Lower lobe of right lung (tissue), 2 donors: ENCODE measurements at regions not wholly inside any gene's neighbourhood (a gene's known extent, or its start where the extent isn't known, plus 50 kb on each side); places are given as distances from the start of the nearest gene placed in this dataset.
"Not testable (repeated sequence)": the region's sequence is repeated elsewhere in the genome, so short reads cannot be mapped to it uniquely, and the experiment has no call there.

ENCODE experiments used
- ATAC-seq, 2 donors: fragments of 200-7000 bp; cut with Tn5 transposase; one replicate each; pipeline ENCODE4 v1.9.1; 2020 to 2022; ENCODE audit warnings: mild to moderate bottlenecking in 2 of 2, moderate library complexity in 2 of 2
- DNase-seq: peaks from one replicate; pipeline ENCODE4 v3.0.0-alpha.2; 2020
- H3K27ac ChIP-seq: fragments of 200-600 bp; one replicate; pipeline ENCODE4 v1.8.0; 2022
- H3K27me3 ChIP-seq: fragments of 200-600 bp; one replicate; pipeline ENCODE4 v1.8.0; 2022; ENCODE audit warnings: low read depth
- H3K36me3 ChIP-seq: fragments of 200-600 bp; one replicate; pipeline ENCODE4 v1.8.0; 2022; ENCODE audit warnings: mild to moderate bottlenecking
- H3K4me1 ChIP-seq: fragments of 200-600 bp; one replicate; pipeline ENCODE4 v1.8.0; 2022
- H3K4me3 ChIP-seq: fragments of 200-600 bp; one replicate; pipeline ENCODE4 v1.8.0; 2022; ENCODE audit warnings: mild to moderate bottlenecking
- H3K9me3 ChIP-seq: fragments of 200-600 bp; one replicate; pipeline ENCODE4 v1.8.0; 2022
- intact Hi-C: fragments of 100-400 bp; cut with DNase I; formaldehyde crosslinking; loops from one replicate; pipeline ENCODE4 v1.11.0; 2022
- TF ChIP-seq, protein P1 (sequence below): fragments of 200-600 bp; IDR thresholded peaks from one replicate; pipeline ENCODE4 v1.8.0; 2022; ENCODE audit warnings: antibody characterized with exemption, mild to moderate bottlenecking
- donor health status: DM: no; HTN: yes; CAD: no; lungs with severe emphysema.

- H3K27ac ChIP-seq: no peak overlapping the region
- H3K9me3 ChIP-seq: no peaks in the 10 kb centered on the region
- DNase-seq (no peak), ATAC-seq (no peak)
- no peaks in the 10 kb centered on the region for H3K36me3 ChIP-seq
- H3K4me1 ChIP-seq: no peaks in the 10 kb centered on the region
- H3K4me3 ChIP-seq: no peak overlapping the region
- H3K27me3 ChIP-seq: no peaks in the 10 kb centered on the region
- intact Hi-C loops: no loop called here
- TF ChIP-seq, protein P1, sequence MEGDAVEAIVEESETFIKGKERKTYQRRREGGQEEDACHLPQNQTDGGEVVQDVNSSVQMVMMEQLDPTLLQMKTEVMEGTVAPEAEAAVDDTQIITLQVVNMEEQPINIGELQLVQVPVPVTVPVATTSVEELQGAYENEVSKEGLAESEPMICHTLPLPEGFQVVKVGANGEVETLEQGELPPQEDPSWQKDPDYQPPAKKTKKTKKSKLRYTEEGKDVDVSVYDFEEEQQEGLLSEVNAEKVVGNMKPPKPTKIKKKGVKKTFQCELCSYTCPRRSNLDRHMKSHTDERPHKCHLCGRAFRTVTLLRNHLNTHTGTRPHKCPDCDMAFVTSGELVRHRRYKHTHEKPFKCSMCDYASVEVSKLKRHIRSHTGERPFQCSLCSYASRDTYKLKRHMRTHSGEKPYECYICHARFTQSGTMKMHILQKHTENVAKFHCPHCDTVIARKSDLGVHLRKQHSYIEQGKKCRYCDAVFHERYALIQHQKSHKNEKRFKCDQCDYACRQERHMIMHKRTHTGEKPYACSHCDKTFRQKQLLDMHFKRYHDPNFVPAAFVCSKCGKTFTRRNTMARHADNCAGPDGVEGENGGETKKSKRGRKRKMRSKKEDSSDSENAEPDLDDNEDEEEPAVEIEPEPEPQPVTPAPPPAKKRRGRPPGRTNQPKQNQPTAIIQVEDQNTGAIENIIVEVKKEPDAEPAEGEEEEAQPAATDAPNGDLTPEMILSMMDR: no peak
These were observed 1648.9 kb upstream of the TMEFF2 start for GRCh38 chr2:193843675-193844074.

GRCh38 chr2:193841384-193842150, 1646.8 kb upstream of the TMEFF2 start:
- no peaks in the 10 kb centered on the region for H3K27me3 ChIP-seq
- ATAC-seq (no peak), DNase-seq (no peak)
- H3K27ac ChIP-seq: no peak overlapping the region
- H3K4me3 ChIP-seq: no peak overlapping the region
- intact Hi-C loops: no loop called here
- H3K9me3 ChIP-seq: no peaks in the 10 kb centered on the region
- no peaks in the 10 kb centered on the region for H3K4me1 ChIP-seq
- TF ChIP-seq, protein P1: no peak
- no peaks in the 10 kb centered on the region for H3K36me3 ChIP-seq

- no peaks in the 10 kb centered on the region for H3K27me3 ChIP-seq
- no peak overlapping the region for H3K4me3 ChIP-seq
- DNase-seq: no peak
- H3K9me3 ChIP-seq: no peaks in the 10 kb centered on the region
- intact Hi-C loops: no loop called here
- TF ChIP-seq, protein P1: no peak
- no peaks in the 10 kb centered on the region for H3K4me1 ChIP-seq
- no peak for ATAC-seq
- H3K36me3 ChIP-seq: no peaks in the 10 kb centered on the region
- no peak overlapping the region for H3K27ac ChIP-seq
These were observed 1642.5 kb upstream of the TMEFF2 start for GRCh38 chr2:193837111-193837738.

DNA sequence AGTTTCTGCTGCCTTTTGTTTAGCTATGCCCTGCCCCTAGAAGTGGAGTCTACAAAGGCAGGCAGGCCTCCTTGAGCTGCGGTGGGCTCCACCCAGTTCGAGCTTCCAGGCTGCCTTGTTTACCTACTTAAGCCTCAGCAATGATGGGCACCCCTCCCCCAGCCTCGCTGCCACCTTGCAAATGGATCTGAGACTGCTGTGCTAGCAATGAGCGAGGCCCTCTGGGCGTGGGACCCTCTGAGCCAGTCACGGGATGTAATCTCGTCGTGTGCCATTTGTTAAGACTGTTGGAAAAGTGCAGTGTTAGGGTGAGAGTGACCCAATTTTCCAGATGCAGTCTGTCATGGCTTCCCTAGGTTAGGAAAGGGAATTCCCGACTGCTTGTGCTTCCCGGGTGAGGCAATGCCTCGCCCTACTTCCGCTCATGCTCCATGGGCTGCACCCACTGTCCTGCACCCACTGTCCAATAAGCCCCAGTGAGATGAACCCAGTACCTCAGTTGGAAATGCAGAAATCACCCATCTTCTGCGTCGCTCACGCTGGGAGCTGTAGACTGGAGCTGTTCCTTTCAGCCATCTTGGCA, 1641.8 kb upstream of the TMEFF2 start:
- DNase-seq, H3K36me3 ChIP-seq, H3K4me1 ChIP-seq, H3K27me3 ChIP-seq, ATAC-seq, H3K9me3 ChIP-seq, intact Hi-C loops, H3K4me3 ChIP-seq, H3K27ac ChIP-seq: not testable (repeated sequence)

GRCh38 chr2:193833895-193834294, 1639.2 kb upstream of the TMEFF2 start:
- ATAC-seq, H3K27ac ChIP-seq, H3K36me3 ChIP-seq, H3K4me3 ChIP-seq, intact Hi-C loops, H3K4me1 ChIP-seq, DNase-seq, H3K9me3 ChIP-seq, H3K27me3 ChIP-seq: not testable (repeated sequence)

DNA sequence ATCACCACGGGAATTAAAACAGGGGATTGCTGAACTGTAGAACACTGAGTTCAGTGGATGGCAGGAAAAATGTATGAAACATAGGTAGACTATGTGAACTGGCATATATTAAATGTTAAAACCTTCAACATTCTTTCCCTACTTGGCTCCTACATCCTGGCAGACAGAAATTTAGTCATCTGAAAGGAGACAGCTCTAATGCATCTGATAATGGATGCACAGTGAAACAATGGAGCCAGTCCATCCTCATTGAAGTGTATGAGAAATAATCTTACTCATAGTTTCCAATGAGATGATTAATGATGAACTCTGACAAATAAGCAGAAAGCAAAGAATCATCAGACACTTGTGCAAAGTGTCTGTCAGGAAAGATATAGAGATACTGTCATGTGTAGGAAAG, 1629.7 kb upstream of the TMEFF2 start:
- Histone ChIP-seq H3K27ac (no peak overlapping the region), H3K36me3 (no peaks in the 10 kb centered on the region), H3K27me3 (no peaks in the 10 kb centered on the region), H3K4me3 (no peak overlapping the region), H3K4me1 (no peaks in the 10 kb centered on the region), H3K9me3 (no peaks in the 10 kb centered on the region)
- TF ChIP-seq, protein P1: no peak
- intact Hi-C loops: no loop called here
- ATAC-seq (no peak), DNase-seq (no peak)
